ENCODE measurements at regions not wholly inside any gene's neighbourhood (a gene's known extent, or its start where the extent isn't known, plus 50 kb on each side); places are given as distances from the start of the nearest gene placed in this dataset.
"Not testable (repeated sequence)": the region's sequence is repeated elsewhere in the genome, so short reads cannot be mapped to it uniquely, and the experiment has no call there.

DNA sequence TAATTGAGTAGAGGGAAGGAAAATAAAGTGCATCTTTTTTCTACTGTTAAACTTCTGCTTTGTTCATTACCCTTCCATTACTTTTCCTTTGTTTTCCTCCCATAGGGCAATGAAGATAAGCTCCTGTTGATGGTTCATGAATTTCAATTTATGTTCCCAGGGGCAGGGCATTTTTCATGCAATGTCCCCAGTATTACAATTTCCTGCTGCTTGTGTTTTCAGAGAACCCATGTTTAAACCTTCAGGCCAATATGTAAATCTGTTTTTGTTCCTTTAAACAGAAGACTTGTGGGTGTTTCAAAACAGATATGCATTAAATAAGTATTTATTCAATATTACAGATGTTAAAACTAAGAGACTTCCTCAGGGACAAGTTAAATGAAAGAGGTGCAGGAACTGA lies 834.5 kb downstream of the ZPLD1 start:
- CTCF ChIA-PET: no interaction called here
- H3K36me3 ChIP-seq (ENCODE audit: control insufficient read depth, insufficient read depth, low read length): no peaks in the 10 kb centered on the region
- no peaks in the 10 kb centered on the region for H3K27me3 ChIP-seq (ENCODE audit: control insufficient read depth, insufficient read depth, low read length)
- no peak for TF ChIP-seq CTCF (IDR thresholded peaks at IDR 0.05; ENCODE audit: insufficient read depth, low read depth, low read length)
- POLR2A ChIA-PET: no interaction called here
- H3K4me3 ChIP-seq (ENCODE audit: low read depth, low read length): no peak overlapping the region
- DNase-seq (ENCODE audit: low read depth): no peak

DNA sequence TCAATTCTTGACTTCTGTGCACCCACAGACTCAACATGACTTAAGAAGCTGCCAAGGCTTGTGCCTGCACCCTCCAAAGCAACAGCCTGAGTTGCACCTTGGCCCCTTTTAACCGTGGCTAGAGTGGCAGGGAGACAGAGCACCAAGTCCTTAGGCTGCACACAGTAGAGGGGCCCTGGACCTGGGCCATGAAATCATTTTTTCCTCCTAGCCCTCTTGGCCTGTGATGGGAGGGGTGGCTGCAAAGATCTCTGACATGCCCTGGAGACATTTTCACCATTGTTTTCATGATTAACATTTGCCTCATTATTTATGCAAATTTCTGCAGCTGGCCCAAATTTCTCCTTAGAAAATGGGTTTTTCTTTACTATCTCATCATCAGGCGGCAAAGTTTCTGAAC lies 836.8 kb downstream of the ZPLD1 start:
- ChIA-PET POLR2A (no interaction called here), CTCF (no interaction called here)
- no peak for DNase-seq (ENCODE audit: low read depth)
- no peaks in the 10 kb centered on the region for H3K27me3 ChIP-seq (ENCODE audit: control insufficient read depth, insufficient read depth, low read length)
- no peak for TF ChIP-seq CTCF (IDR thresholded peaks at IDR 0.05; ENCODE audit: insufficient read depth, low read depth, low read length)
- H3K4me3 ChIP-seq (ENCODE audit: low read depth, low read length): no peak overlapping the region
- no peaks in the 10 kb centered on the region for H3K36me3 ChIP-seq (ENCODE audit: control insufficient read depth, insufficient read depth, low read length)

- POLR2A ChIA-PET: no interaction called here
- TF ChIP-seq CTCF (IDR thresholded peaks at IDR 0.05; ENCODE audit: insufficient read depth, low read depth, low read length): no peak
- Histone ChIP-seq H3K27me3 (ENCODE audit: control insufficient read depth, insufficient read depth, low read length) (no peaks in the 10 kb centered on the region), H3K36me3 (ENCODE audit: control insufficient read depth, insufficient read depth, low read length) (no peaks in the 10 kb centered on the region), H3K4me3 (ENCODE audit: low read depth, low read length) (no peak overlapping the region)
- CTCF ChIA-PET: no interaction called here
- no peak for DNase-seq (ENCODE audit: low read depth)
Measured at GRCh38 chr3:103295974-103296570, 861.3 kb downstream of the ZPLD1 start.

DNA sequence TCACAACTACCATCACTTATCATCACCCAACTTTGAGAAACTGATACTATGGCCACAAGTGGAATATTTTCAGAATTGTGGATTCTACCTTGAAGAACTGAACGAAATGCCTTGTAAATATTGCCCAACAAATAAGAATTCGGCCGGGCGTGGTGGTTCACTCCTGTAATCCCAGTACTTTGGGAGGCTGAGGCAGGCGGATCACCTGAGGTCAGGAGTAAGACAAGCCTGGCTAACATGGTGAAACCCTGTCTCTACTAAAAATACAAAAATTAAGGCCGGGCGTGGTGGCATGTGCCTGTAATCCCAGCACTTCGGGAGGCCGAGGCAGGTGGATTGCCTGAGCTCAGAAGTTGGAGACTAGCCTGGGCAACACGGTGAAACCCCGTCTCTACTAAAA lies 862.7 kb downstream of the ZPLD1 start:
- H3K36me3 ChIP-seq (ENCODE audit: control insufficient read depth, insufficient read depth, low read length); POLR2A ChIA-PET; H3K27me3 ChIP-seq (ENCODE audit: control insufficient read depth, insufficient read depth, low read length); DNase-seq (ENCODE audit: low read depth); H3K4me3 ChIP-seq (ENCODE audit: low read depth, low read length); CTCF ChIA-PET: not testable (repeated sequence)

- no peak overlapping the region for H3K4me3 ChIP-seq (ENCODE audit: low read depth, low read length)
- TF ChIP-seq CTCF (IDR thresholded peaks at IDR 0.05; ENCODE audit: insufficient read depth, low read depth, low read length): no peak
- no peaks in the 10 kb centered on the region for H3K27me3 ChIP-seq (ENCODE audit: control insufficient read depth, insufficient read depth, low read length)
- ChIA-PET POLR2A (no interaction called here), CTCF (no interaction called here)
- no peak for DNase-seq (ENCODE audit: low read depth)
- no peaks in the 10 kb centered on the region for H3K36me3 ChIP-seq (ENCODE audit: control insufficient read depth, insufficient read depth, low read length)
Measured at GRCh38 chr3:103306104-103306503, 871.3 kb downstream of the ZPLD1 start.

- no peaks in the 10 kb centered on the region for H3K27me3 ChIP-seq (ENCODE audit: control insufficient read depth, insufficient read depth, low read length)
- ChIA-PET POLR2A (no interaction called here), CTCF (no interaction called here)
- H3K36me3 ChIP-seq (ENCODE audit: control insufficient read depth, insufficient read depth, low read length): no peaks in the 10 kb centered on the region
- DNase-seq (ENCODE audit: low read depth): no peak
- no peak overlapping the region for H3K4me3 ChIP-seq (ENCODE audit: low read depth, low read length)
- TF ChIP-seq CTCF (IDR thresholded peaks at IDR 0.05; ENCODE audit: insufficient read depth, low read depth, low read length): no peak
Measured at GRCh38 chr3:103308921-103309320, 874.1 kb downstream of the ZPLD1 start.

Data from BJ (cell line).